ENCODE measurements at regions not wholly inside any gene's neighbourhood (a gene's known extent, or its start where the extent isn't known, plus 50 kb on each side); places are given as distances from the start of the nearest gene placed in this dataset.

DNA sequence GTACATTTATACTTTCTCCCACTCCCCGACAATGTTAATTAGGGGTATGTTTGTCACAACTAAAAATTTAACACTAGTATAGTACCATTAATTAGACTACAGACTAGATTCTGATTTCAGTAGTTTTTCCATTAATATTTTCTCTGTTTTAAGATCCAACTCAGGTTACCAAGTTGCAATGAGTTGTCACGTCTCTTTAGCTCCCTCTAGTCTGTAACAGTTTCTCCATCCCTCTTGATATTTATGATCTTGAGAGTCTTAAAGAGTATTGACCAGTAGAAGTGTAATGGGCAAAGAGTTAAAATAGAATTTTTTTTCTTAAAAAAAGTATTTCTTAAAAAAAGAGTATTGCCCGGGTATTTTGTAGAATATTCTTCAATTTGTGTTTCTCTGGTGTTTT, 598.1 kb downstream of the TBC1D4 start:
- no peaks in the 10 kb centered on the region for H3K27me3 ChIP-seq (ENCODE audit: control insufficient read depth, insufficient read depth, low read length)
- H3K9me3 ChIP-seq (ENCODE audit: control insufficient read depth in 2 of 2, low read length in 2 of 2): no peaks in the 10 kb centered on the region
- peaks cover 0 to 8% (median 2%) of the 10 kb centered on the region in 7 donors for H3K9me3 Mint-ChIP-seq
- no peaks in the 10 kb centered on the region for H3K4me1 Mint-ChIP-seq
- H3K4me3 ChIP-seq (ENCODE audit: low read depth, low read length): no peak overlapping the region
- ATAC-seq (ENCODE audit: low read depth in 2 of 2) (no peak), DNase-seq (no peak)
- no peak overlapping the region for H3K27ac ChIP-seq (ENCODE audit: insufficient read depth, low read length, poor library complexity, severe bottlenecking)
- H3K4me1 ChIP-seq (ENCODE audit: control insufficient read depth, insufficient read depth, low read length, poor library complexity, severe bottlenecking): no peaks in the 10 kb centered on the region
- no peak overlapping the region for H3K4me3 Mint-ChIP-seq
- peaks cover 7% of the 10 kb centered on the region for H3K27me3 Mint-ChIP-seq
- no peaks in the 10 kb centered on the region for H3K36me3 ChIP-seq (ENCODE audit: control insufficient read depth, insufficient read depth, low read length)
- no peak overlapping the region for H3K27ac Mint-ChIP-seq
- no peaks in the 10 kb centered on the region for H3K36me3 Mint-ChIP-seq

- H3K4me3 Mint-ChIP-seq: no peak overlapping the region
- H3K4me1 Mint-ChIP-seq: no peaks in the 10 kb centered on the region
- Histone ChIP-seq H3K4me1 (ENCODE audit: control insufficient read depth, insufficient read depth, low read length, poor library complexity, severe bottlenecking) (no peaks in the 10 kb centered on the region), H3K27me3 (ENCODE audit: control insufficient read depth, insufficient read depth, low read length) (no peaks in the 10 kb centered on the region), H3K4me3 (ENCODE audit: low read depth, low read length) (no peak overlapping the region), H3K36me3 (ENCODE audit: control insufficient read depth, insufficient read depth, low read length) (no peaks in the 10 kb centered on the region), H3K9me3 (ENCODE audit: control insufficient read depth in 2 of 2, low read length in 2 of 2) (no peaks in the 10 kb centered on the region), H3K27ac (ENCODE audit: insufficient read depth, low read length, poor library complexity, severe bottlenecking) (no peak overlapping the region)
- peaks cover 4% of the 10 kb centered on the region for H3K27me3 Mint-ChIP-seq
- ATAC-seq (ENCODE audit: low read depth in 2 of 2) (no peak), DNase-seq (no peak)
- no peak overlapping the region for H3K27ac Mint-ChIP-seq
- H3K36me3 Mint-ChIP-seq: no peaks in the 10 kb centered on the region
- peaks cover 0 to 17% (median 8%) of the 10 kb centered on the region in 7 donors for H3K9me3 Mint-ChIP-seq
Observed at GRCh38 chr13:74871369-74872070, 610.4 kb downstream of the TBC1D4 start.

- H3K27ac ChIP-seq (ENCODE audit: insufficient read depth, low read length, poor library complexity, severe bottlenecking): no peak overlapping the region
- H3K4me3 Mint-ChIP-seq: no peak overlapping the region
- H3K27me3 ChIP-seq (ENCODE audit: control insufficient read depth, insufficient read depth, low read length): no peaks in the 10 kb centered on the region
- H3K4me1 ChIP-seq (ENCODE audit: control insufficient read depth, insufficient read depth, low read length, poor library complexity, severe bottlenecking): no peaks in the 10 kb centered on the region
- no peaks in the 10 kb centered on the region for H3K4me1 Mint-ChIP-seq
- no peaks in the 10 kb centered on the region for H3K36me3 ChIP-seq (ENCODE audit: control insufficient read depth, insufficient read depth, low read length)
- DNase-seq: no peak
- no peak overlapping the region for H3K4me3 ChIP-seq (ENCODE audit: low read depth, low read length)
- H3K27ac Mint-ChIP-seq: no peak overlapping the region
- no peaks in the 10 kb centered on the region for H3K36me3 Mint-ChIP-seq
- no peaks in the 10 kb centered on the region for H3K9me3 ChIP-seq (ENCODE audit: control insufficient read depth in 2 of 2, low read length in 2 of 2)
- peaks cover 4% of the 10 kb centered on the region for H3K27me3 Mint-ChIP-seq
- no peak for ATAC-seq (ENCODE audit: low read depth in 2 of 2)
- peaks cover 0 to 17% (median 8%) of the 10 kb centered on the region in 7 donors for H3K9me3 Mint-ChIP-seq
Observed at GRCh38 chr13:74870865-74871264, 611.1 kb downstream of the TBC1D4 start.

DNA sequence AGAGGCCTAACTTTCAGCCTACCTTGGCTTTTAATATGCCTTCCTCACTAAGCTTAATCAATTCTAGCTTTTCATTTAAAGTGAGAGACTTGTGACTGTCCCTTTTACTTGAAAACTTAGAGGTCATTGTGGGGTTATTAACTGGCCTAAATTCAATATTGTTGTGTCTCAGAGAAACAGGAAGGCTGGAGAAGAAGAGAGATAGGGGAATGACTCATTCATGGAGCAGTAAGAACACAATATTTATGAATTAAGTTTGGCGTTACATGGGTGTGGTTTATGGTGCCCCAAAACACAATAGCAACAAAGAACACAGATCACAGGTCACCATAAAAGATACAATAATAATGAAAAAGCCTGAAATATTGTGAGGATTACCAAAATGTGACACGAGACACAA, 612.1 kb downstream of the TBC1D4 start:
- no peak for ATAC-seq (ENCODE audit: low read depth in 2 of 2)

DNA sequence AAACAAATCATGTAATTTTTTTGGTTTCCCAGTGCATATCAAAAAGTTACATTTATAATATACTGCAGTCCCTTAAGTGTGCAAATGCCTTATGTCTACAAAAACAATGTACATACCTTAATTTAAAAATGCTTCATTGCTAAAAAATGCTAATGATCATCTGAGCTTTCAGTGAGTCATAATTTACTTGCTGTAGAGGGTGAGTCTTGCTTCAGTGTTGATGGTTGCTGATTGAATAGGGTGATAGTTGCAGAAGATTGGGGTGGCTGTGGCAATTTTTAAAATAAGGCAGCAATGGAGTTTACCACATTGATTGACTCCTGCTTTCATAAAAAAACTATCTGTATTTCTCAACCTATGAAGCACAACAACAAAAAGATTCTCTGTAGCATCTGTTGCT, 613.9 kb downstream of the TBC1D4 start:
- Histone ChIP-seq H3K27me3 (ENCODE audit: control insufficient read depth, insufficient read depth, low read length) (no peaks in the 10 kb centered on the region), H3K27ac (ENCODE audit: insufficient read depth, low read length, poor library complexity, severe bottlenecking) (no peak overlapping the region), H3K4me3 (ENCODE audit: low read depth, low read length) (no peak overlapping the region), H3K9me3 (ENCODE audit: control insufficient read depth in 2 of 2, low read length in 2 of 2) (no peaks in the 10 kb centered on the region), H3K36me3 (ENCODE audit: control insufficient read depth, insufficient read depth, low read length) (no peaks in the 10 kb centered on the region), H3K4me1 (ENCODE audit: control insufficient read depth, insufficient read depth, low read length, poor library complexity, severe bottlenecking) (no peaks in the 10 kb centered on the region)
- Mint-ChIP-seq H3K9me3 (peaks cover 0 to 17% (median 8%) of the 10 kb centered on the region in 7 donors), H3K36me3 (no peaks in the 10 kb centered on the region), H3K4me1 (no peaks in the 10 kb centered on the region), H3K27ac (no peak overlapping the region), H3K4me3 (no peak overlapping the region), H3K27me3 (peaks cover 11% of the 10 kb centered on the region)
- no peak for DNase-seq
- ATAC-seq (ENCODE audit: low read depth in 2 of 2): no peak

More for the DNA sequence above, 612.1 kb downstream of the TBC1D4 start:
- peaks cover 0 to 17% (median 6%) of the 10 kb centered on the region in 7 donors for H3K9me3 Mint-ChIP-seq
- no peaks in the 10 kb centered on the region for H3K4me1 ChIP-seq (ENCODE audit: control insufficient read depth, insufficient read depth, low read length, poor library complexity, severe bottlenecking)
- no peak overlapping the region for H3K27ac ChIP-seq (ENCODE audit: insufficient read depth, low read length, poor library complexity, severe bottlenecking)
- no peaks in the 10 kb centered on the region for H3K27me3 ChIP-seq (ENCODE audit: control insufficient read depth, insufficient read depth, low read length)
- DNase-seq: no peak
- H3K36me3 Mint-ChIP-seq: no peaks in the 10 kb centered on the region
- H3K27ac Mint-ChIP-seq: no peak overlapping the region
- no peaks in the 10 kb centered on the region for H3K36me3 ChIP-seq (ENCODE audit: control insufficient read depth, insufficient read depth, low read length)
- peaks cover 11% of the 10 kb centered on the region for H3K27me3 Mint-ChIP-seq
- no peaks in the 10 kb centered on the region for H3K9me3 ChIP-seq (ENCODE audit: control insufficient read depth in 2 of 2, low read length in 2 of 2)
- no peaks in the 10 kb centered on the region for H3K4me1 Mint-ChIP-seq
- H3K4me3 ChIP-seq (ENCODE audit: low read depth, low read length): no peak overlapping the region
- no peak overlapping the region for H3K4me3 Mint-ChIP-seq

- no peak for ATAC-seq (ENCODE audit: low read depth in 2 of 2)
Observed at GRCh38 chr13:74867460-74867859, 614.5 kb downstream of the TBC1D4 start.

DNA sequence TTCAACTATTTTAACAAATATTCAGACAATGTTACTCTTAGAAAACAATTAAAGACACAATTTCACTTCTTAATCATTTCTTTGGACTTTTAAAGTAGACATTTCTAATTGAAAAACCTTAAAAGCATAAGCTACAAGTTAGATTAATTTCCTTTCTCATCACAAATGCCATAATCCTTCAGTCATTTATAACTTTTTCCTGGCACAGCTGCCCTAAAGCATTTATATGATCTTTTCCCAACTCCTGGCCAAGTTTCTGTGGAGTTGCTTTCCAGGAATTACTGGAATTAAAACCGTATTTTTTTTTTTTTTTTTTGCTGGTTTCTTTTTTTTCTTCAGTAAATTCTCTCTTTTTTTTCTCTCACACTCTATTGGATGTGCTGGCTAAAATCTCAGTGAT, 615.9 kb downstream of the TBC1D4 start:
- H3K4me1 Mint-ChIP-seq: no peaks in the 10 kb centered on the region
- ATAC-seq (ENCODE audit: low read depth in 2 of 2): no peak
- DNase-seq: no peak
- H3K27ac Mint-ChIP-seq: no peak overlapping the region
- Histone ChIP-seq H3K36me3 (ENCODE audit: control insufficient read depth, insufficient read depth, low read length) (no peaks in the 10 kb centered on the region), H3K9me3 (ENCODE audit: control insufficient read depth in 2 of 2, low read length in 2 of 2) (no peaks in the 10 kb centered on the region), H3K4me3 (ENCODE audit: low read depth, low read length) (no peak overlapping the region), H3K4me1 (ENCODE audit: control insufficient read depth, insufficient read depth, low read length, poor library complexity, severe bottlenecking) (no peaks in the 10 kb centered on the region), H3K27me3 (ENCODE audit: control insufficient read depth, insufficient read depth, low read length) (no peaks in the 10 kb centered on the region), H3K27ac (ENCODE audit: insufficient read depth, low read length, poor library complexity, severe bottlenecking) (no peak overlapping the region)
- H3K27me3 Mint-ChIP-seq: peaks cover 7% of the 10 kb centered on the region
- H3K4me3 Mint-ChIP-seq: no peak overlapping the region
- peaks cover 0 to 17% (median 6%) of the 10 kb centered on the region in 7 donors for H3K9me3 Mint-ChIP-seq
- H3K36me3 Mint-ChIP-seq: no peaks in the 10 kb centered on the region

More at GRCh38 chr13:74867460-74867859, 614.5 kb downstream of the TBC1D4 start:
- no peak overlapping the region for H3K4me3 ChIP-seq (ENCODE audit: low read depth, low read length)
- Mint-ChIP-seq H3K4me1 (no peaks in the 10 kb centered on the region), H3K36me3 (no peaks in the 10 kb centered on the region), H3K4me3 (no peak overlapping the region), H3K9me3 (peaks cover 0 to 17% (median 6%) of the 10 kb centered on the region in 7 donors), H3K27me3 (peaks cover 11% of the 10 kb centered on the region), H3K27ac (no peak overlapping the region)
- no peak for DNase-seq
- no peak overlapping the region for H3K27ac ChIP-seq (ENCODE audit: insufficient read depth, low read length, poor library complexity, severe bottlenecking)
- no peaks in the 10 kb centered on the region for H3K4me1 ChIP-seq (ENCODE audit: control insufficient read depth, insufficient read depth, low read length, poor library complexity, severe bottlenecking)
- H3K27me3 ChIP-seq (ENCODE audit: control insufficient read depth, insufficient read depth, low read length): no peaks in the 10 kb centered on the region
- no peaks in the 10 kb centered on the region for H3K9me3 ChIP-seq (ENCODE audit: control insufficient read depth in 2 of 2, low read length in 2 of 2)
- no peaks in the 10 kb centered on the region for H3K36me3 ChIP-seq (ENCODE audit: control insufficient read depth, insufficient read depth, low read length)

GRCh38 chr13:74865656-74866055, 616.3 kb downstream of the TBC1D4 start:
- no peaks in the 10 kb centered on the region for H3K4me1 ChIP-seq (ENCODE audit: control insufficient read depth, insufficient read depth, low read length, poor library complexity, severe bottlenecking)
- Mint-ChIP-seq H3K4me1 (no peaks in the 10 kb centered on the region), H3K4me3 (no peak overlapping the region), H3K36me3 (no peaks in the 10 kb centered on the region), H3K9me3 (peaks cover 0 to 17% (median 6%) of the 10 kb centered on the region in 7 donors), H3K27ac (no peak overlapping the region), H3K27me3 (peaks cover 7% of the 10 kb centered on the region)
- DNase-seq (no peak), ATAC-seq (ENCODE audit: low read depth in 2 of 2) (no peak)
- H3K9me3 ChIP-seq (ENCODE audit: control insufficient read depth in 2 of 2, low read length in 2 of 2): no peaks in the 10 kb centered on the region
- H3K36me3 ChIP-seq (ENCODE audit: control insufficient read depth, insufficient read depth, low read length): no peaks in the 10 kb centered on the region
- no peak overlapping the region for H3K27ac ChIP-seq (ENCODE audit: insufficient read depth, low read length, poor library complexity, severe bottlenecking)
- no peaks in the 10 kb centered on the region for H3K27me3 ChIP-seq (ENCODE audit: control insufficient read depth, insufficient read depth, low read length)
- H3K4me3 ChIP-seq (ENCODE audit: low read depth, low read length): no peak overlapping the region
